ENCODE measurements at regions not wholly inside any gene's neighbourhood (a gene's known extent, or its start where the extent isn't known, plus 50 kb on each side); places are given as distances from the start of the nearest gene placed in this dataset.
"Not testable (repeated sequence)": the region's sequence is repeated elsewhere in the genome, so short reads cannot be mapped to it uniquely, and the experiment has no call there.

GRCh38 chr6:137545073-137545472, 50.9 kb upstream of the OLIG3 start:
- DNase-seq: no peak

GRCh38 chr6:137547186-137547585, 53.0 kb upstream of the OLIG3 start:
- no peak for DNase-seq

DNA sequence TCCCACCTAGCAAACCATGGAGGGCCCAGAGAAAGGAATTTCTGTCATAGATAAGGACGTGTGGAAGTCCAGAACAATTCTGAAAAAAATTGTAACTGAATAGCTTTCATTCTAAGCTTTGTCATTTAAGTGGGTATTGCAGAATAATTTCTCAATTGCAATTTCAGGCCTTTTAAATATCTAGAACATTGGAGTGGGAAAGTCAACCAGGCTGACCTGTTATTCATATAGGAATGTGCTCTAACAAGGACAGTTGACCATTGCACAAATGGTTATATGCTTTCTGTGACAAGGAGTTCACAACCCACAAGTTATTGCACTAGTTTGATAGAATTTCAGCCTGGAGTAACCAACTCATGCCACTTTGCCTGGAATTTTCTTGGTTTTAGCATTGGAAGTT, 53.4 kb upstream of the OLIG3 start:
- DNase-seq: no peak

GRCh38 chr6:137549106-137549505, 54.9 kb upstream of the OLIG3 start:
- no peak for DNase-seq

- DNase-seq: no peak
Observed at GRCh38 chr6:137550535-137550934, 56.3 kb upstream of the OLIG3 start.

GRCh38 chr6:137552146-137552545, 58.0 kb upstream of the OLIG3 start:
- no peak for DNase-seq

- DNase-seq: no peak
Observed at GRCh38 chr6:137552809-137553208, 58.6 kb upstream of the OLIG3 start.

GRCh38 chr6:137559521-137560183, 65.5 kb upstream of the OLIG3 start:
- not testable (repeated sequence) for DNase-seq

- no peak for DNase-seq
Observed at GRCh38 chr6:137560184-137560563, 66.0 kb upstream of the OLIG3 start.

- no peak for DNase-seq
Observed at GRCh38 chr6:137568067-137568466, 73.9 kb upstream of the OLIG3 start.

DNA sequence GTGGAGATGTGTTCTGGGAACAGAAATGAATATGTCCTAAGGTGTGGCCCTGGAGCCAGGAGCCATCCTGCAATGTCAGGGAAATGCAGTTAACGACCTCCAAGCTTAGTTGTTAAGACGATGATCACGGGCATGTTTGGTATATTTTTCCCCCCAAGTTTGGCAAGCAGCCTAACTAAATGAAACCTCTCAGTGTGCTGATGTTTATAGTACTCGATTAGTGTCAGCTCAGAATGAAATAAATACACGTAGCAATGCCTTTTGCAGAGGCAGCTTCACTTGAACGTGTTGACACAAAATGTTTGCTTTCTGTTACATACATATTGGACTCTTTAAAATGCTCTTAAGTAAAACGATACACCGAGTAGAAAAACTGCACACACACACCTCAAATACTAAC, 76.2 kb upstream of the OLIG3 start:
- no peak for DNase-seq

DNA sequence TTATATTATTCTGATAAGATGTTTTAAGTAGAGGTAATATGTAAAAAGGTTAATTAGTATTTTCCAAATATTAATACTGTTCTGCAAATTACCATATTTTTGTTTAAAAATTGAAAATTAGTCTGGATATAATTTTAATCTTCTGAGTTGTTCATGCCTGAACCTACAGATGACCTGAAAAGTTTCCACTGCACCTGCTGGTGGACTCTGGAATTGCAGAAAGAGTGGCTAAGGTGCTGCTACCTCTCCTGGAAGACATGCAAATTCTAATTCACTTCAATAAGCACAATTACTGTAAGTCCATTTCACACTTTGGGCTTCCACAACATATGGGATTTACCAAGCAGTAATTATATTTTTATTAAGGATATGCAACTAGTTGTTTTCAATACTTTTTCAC, 77.7 kb upstream of the OLIG3 start:
- no peak for DNase-seq

DNA sequence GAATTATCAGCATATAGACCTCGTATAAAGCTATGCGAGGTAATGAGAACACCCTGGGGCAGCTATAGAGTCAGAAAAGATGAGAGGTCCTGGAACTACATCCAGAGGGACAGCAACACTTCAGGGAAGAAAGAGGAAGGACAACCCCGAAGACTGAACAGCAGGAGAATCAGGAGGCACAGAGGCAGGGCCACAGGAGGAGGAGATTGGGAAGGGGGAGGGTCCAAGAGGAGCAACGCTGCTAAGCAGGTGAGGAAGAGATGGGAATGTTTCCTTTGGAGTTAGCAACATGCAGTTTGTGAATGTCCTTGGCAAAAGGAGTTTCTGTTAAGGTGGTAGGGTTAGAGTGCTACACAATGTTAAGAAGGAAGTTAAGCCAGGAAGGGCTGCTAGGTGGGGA, 79.5 kb upstream of the OLIG3 start:
- DNase-seq: no peak

- DNase-seq: no peak
Observed at GRCh38 chr6:137579612-137580011, 85.4 kb upstream of the OLIG3 start.

DNA sequence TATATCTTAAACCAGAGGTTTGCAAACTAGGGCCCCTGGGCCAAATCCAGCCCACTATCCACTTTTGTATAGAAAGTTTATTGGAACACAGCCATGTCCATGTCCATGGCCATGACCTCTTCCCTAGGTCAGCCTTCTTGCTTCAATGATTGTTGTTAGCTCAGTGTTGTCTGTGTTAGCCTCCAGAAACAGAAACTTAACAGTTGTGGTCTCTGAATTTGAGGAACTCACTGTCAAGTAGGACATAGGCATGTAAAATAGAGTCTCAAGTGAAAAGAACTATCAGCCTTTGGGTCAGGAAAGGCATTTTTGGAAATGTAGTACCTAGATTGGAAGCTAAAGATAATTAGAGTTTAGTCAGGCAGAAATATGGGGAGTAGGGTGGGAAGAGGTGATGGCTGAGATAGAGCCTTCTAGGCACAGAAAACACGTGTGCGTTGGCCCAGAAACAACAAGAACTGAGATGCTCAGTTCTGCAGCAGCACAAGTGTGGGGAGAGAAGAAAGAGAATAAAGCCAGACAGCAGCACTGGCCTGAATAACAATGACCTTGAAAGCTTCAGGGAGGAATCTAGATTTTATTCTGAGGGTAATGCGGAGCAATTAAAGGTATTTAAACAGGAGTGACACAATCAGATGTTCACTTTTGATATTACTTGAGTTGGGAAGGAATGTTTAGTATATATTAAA, 87.0 kb upstream of the OLIG3 start:
- no peak for DNase-seq

- DNase-seq: not testable (repeated sequence)
Observed at GRCh38 chr6:137583519-137583918, 89.3 kb upstream of the OLIG3 start.

- DNase-seq: no peak
Observed at GRCh38 chr6:137588472-137588871, 94.3 kb upstream of the OLIG3 start.

DNA sequence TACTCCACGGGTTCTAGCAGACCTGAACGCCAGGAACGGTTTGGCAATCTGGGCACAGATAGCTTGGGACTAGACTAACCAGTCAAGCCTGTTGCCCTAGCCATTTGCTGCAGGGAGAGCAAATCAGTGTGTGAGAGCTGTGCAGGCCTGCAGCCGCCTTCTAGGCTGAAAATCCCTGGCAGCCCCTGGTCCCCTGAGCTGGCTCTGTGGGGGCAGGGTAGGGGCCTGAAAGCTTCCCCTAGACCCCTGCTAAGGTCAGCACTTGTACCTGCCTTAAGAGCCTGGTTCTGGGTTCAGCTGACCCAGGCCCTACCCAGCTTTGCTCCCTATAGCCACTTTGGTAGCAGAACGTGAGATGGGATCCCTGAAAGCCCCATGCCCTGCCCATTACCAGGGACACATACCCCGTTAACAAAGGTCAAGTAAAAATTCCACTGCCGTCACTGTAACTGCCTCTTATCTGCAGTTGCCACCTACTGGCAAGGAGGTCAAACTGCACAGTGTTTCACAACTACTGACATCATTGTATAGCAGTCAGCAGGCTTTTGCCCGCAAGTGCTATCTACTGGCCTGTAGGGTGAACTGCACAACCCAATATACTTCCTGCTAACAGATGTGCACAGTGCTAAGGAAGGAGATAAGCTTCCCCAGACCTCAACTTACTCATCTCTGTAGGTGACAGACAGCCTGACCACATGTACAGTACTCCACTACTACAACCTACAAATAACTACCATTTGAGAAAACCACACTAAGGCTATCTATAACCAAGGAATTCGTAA, 95.1 kb upstream of the OLIG3 start:
- DNase-seq: no peak

DNA sequence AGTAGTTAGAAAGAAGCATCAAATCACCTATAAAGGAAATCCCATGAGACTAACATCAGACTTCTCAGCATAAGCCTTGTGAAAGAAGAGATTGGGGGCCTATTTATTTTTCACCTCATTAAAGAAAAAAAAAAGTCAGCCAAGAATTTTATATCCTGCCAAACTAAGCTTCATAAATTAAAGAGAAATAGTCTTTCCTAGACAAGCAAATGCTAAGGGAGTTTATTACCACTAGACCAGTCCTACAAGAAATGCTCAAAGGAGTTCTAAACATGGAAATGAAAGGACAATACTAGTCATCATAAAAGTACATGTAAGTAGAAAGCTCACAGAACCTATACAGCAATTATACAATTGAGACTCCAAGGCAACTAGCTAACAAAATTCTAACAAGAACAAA, 96.5 kb upstream of the OLIG3 start:
- no peak for DNase-seq

GRCh38 chr6:137601471-137601870, 107.3 kb upstream of the OLIG3 start:
- DNase-seq: no peak

- DNase-seq: no peak
Observed at GRCh38 chr6:137602313-137603197, 108.4 kb upstream of the OLIG3 start.

- DNase-seq: no peak
Observed at GRCh38 chr6:137610702-137611101, 116.5 kb upstream of the OLIG3 start.

DNA sequence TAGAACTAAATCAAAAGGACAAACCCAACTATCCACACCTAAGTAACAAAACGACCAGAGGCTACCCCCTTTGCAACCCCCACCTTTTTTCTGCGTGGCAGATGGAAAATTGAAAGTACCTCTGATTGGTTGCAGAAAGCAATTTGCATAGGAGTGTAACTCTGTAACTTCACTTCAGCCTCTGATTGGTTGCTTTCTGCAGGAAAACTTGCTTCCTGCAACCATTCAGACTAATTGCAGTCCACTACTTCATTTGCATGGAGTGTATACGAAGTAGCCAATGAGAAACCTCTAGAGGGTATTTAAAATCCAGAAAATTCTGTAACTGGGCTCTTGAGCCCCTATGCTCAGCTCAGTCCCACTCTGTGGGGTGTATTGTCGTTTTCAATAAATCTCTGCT, 129.1 kb upstream of the OLIG3 start:
- no peak for DNase-seq
